Activated CD8-positive, alpha-beta T cell treated with anti-CD3 and anti-CD28 coated beads for 36 hours (primary cell): ENCODE measurements at regions not wholly inside any gene's neighbourhood (a gene's known extent, or its start where the extent isn't known, plus 50 kb on each side); places are given as distances from the start of the nearest gene placed in this dataset.

Source experiments
- ATAC-seq: fragments of 200-7000 bp; cut with Tn5 transposase; one replicate; pipeline ENCODE4 v1.10.0; 2021; ENCODE audit warnings: mild to moderate bottlenecking, moderate library complexity
- CTCF ChIA-PET: fragments of 350-600 bp; sonication (Branson Sonifier 250); formaldehyde crosslinking; loops from one replicate; lab custom pipeline; 2021; ENCODE audit warnings: antibody characterized with exemption; lab: Charles Lee
- POLR2A ChIA-PET: fragments of 350-600 bp; sonication (Branson Sonifier 250); formaldehyde crosslinking; loops from one replicate; lab custom pipeline; 2021; ENCODE audit warnings: antibody characterized with exemption; lab: Charles Lee
- DNase-seq: peaks from one replicate; pipeline ENCODE4 v3.0.0-alpha.2; 2020
- H3K27ac Mint-ChIP-seq: one replicate; pipeline ENCODE4 v1.8.0; 2021; ENCODE audit warnings: mild to moderate bottlenecking, mixed read lengths
- H3K27me3 Mint-ChIP-seq: one replicate; pipeline ENCODE4 v1.8.0; 2021; ENCODE audit warnings: mixed read lengths
- H3K36me3 Mint-ChIP-seq: one replicate; pipeline ENCODE4 v1.8.0; 2021; ENCODE audit warnings: low read depth, mixed read lengths
- H3K4me1 Mint-ChIP-seq: one replicate; pipeline ENCODE4 v1.8.0; 2021; ENCODE audit warnings: low read depth, mixed read lengths
- H3K4me3 Mint-ChIP-seq: one replicate; pipeline ENCODE4 v1.8.0; 2021; ENCODE audit warnings: mild to moderate bottlenecking, moderate library complexity, mixed read lengths
- H3K9me3 Mint-ChIP-seq: one replicate; pipeline ENCODE4 v1.8.0; 2021; ENCODE audit warnings: mixed read lengths
- intact Hi-C: fragments of 100-400 bp; cut with micrococcal nuclease; formaldehyde crosslinking; loops from one replicate; pipeline ENCODE4 v1.10.0; 2022
- TF ChIP-seq, protein P1 (sequence below): fragments of 200-600 bp; IDR thresholded peaks from one replicate; pipeline ENCODE4 v1.8.0; 2022; ENCODE audit warnings: antibody characterized with exemption, mild to moderate bottlenecking

DNA sequence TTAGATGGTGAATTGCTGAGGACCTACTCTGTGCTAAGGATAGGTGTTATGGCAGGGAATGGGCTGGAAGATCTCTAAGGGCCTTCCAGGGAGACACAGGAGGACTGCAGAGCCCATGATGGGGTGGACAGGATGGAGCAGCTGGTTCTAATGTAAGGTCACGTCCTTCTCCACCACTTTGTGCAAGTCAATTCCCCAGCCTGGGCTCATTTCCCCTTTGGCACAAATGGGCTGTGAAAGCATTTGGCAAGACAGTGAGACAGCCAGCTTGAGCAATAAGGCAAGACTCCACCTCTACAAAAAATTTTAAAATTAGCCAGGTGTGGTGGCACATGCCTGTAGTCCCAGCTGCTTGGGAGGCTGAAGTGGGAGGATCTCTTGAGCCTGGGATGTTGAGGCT lies 81.4 kb upstream of the THY1 start:
- ChIA-PET CTCF (no interaction called here), POLR2A (no interaction called here)
- no peak for ATAC-seq
- Mint-ChIP-seq H3K36me3 (no peaks in the 10 kb centered on the region), H3K9me3 (no peaks in the 10 kb centered on the region), H3K27me3 (peaks cover 9% of the 10 kb centered on the region), H3K4me3 (no peak overlapping the region), H3K4me1 (peaks cover 2% of the 10 kb centered on the region), H3K27ac (no peak overlapping the region)
- DNase-seq, result no peak
- TF ChIP-seq, protein P1, sequence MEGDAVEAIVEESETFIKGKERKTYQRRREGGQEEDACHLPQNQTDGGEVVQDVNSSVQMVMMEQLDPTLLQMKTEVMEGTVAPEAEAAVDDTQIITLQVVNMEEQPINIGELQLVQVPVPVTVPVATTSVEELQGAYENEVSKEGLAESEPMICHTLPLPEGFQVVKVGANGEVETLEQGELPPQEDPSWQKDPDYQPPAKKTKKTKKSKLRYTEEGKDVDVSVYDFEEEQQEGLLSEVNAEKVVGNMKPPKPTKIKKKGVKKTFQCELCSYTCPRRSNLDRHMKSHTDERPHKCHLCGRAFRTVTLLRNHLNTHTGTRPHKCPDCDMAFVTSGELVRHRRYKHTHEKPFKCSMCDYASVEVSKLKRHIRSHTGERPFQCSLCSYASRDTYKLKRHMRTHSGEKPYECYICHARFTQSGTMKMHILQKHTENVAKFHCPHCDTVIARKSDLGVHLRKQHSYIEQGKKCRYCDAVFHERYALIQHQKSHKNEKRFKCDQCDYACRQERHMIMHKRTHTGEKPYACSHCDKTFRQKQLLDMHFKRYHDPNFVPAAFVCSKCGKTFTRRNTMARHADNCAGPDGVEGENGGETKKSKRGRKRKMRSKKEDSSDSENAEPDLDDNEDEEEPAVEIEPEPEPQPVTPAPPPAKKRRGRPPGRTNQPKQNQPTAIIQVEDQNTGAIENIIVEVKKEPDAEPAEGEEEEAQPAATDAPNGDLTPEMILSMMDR, result no peak
- intact Hi-C loops, result no loop called here

DNA sequence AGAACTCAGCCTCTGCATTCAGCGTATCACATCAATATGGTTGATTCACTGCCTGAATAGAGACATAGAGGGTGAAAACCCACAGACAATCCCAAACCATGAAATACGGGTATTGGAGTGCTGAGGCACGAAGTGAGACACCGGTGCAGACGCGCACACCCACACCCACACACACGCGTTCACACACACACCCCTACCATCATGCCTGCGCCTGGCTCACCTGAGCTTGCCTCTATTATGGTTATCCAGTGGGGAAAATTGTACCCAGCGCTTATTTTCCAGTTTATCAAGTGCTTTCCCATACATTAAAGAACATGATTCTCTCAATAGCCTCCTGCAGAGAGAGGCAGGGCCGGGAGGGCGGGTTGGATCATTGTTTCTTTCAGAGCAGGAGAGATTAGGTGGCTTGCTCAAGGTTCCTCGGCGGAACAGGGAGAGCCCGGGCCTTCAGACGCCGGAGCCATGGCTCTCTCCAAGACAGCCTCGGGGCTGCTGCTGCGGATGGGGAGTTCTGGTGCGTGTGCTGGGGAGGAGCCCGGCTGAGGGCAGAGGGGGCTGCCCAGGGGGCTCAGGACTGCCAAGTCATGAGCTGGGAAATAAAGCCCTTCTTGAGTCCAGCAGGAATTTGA lies 78.9 kb upstream of the THY1 start:
- no peak for ATAC-seq

DNA sequence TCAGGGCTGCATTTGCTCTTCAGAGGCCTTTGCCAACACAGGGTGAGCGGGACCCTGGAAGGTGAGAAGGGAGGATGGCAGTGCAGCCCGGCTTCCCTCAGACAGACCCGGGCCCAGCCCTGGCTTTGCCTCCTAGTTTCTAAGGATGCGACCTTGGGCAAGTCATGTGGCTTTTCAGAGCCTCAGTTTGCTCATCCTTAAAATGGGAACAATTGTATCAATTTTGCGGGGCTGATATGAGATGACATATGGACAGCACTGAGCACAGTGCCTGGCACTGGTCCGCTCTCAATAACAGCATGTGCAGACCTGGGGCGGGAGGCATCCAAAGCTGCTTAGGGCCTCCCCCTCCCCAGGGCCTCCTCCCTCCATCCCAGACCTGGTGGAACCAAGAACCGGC lies 74.7 kb upstream of the THY1 start:
- DNase-seq (no peak), ATAC-seq (no peak)
- Mint-ChIP-seq H3K27me3 (peaks cover 7% of the 10 kb centered on the region), H3K36me3 (no peaks in the 10 kb centered on the region), H3K4me3 (no peak overlapping the region), H3K27ac (no peak overlapping the region), H3K4me1 (no peaks in the 10 kb centered on the region), H3K9me3 (no peaks in the 10 kb centered on the region)
- intact Hi-C loops, result no loop called here
- TF ChIP-seq, protein P1, result no peak
- ChIA-PET CTCF (no interaction called here), POLR2A (no interaction called here)

More for the DNA sequence above, 78.9 kb upstream of the THY1 start:
- intact Hi-C loops, result no loop called here
- H3K9me3 Mint-ChIP-seq, result no peaks in the 10 kb centered on the region
- peaks cover 11% of the 10 kb centered on the region for H3K27me3 Mint-ChIP-seq
- no peak for DNase-seq
- no peak overlapping the region for H3K27ac Mint-ChIP-seq
- TF ChIP-seq, protein P1, result no peak
- no peak overlapping the region for H3K4me3 Mint-ChIP-seq
- no peaks in the 10 kb centered on the region for H3K4me1 Mint-ChIP-seq
- POLR2A ChIA-PET, result interaction anchor here (0.6 kb wide), 1 partner anchor 174 kb away, joined by 3 read pairs; no protein-coding TSS in a partner anchor
- CTCF ChIA-PET, result no interaction called here
- H3K36me3 Mint-ChIP-seq, result no peaks in the 10 kb centered on the region

DNA sequence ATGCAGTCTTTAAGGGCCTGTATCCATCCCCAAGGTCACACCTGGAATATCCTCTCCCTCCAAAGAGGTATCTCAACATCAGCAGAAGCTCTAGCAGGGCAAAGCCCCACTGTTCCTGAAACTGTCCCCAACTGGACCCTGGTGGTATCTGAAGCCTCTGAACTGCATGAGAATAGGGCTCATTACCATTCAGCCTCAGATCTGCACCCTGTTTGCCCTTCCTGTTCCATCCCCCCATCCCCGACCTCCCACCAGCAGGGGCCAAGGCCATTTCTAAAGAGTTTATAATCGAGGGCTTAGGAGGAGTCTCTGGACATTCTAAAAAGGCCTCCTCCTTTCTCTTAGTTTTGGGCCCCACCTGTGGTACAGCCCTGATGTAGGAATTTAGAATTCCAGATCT lies 74.0 kb upstream of the THY1 start:
- no peak overlapping the region for H3K4me3 Mint-ChIP-seq
- no peaks in the 10 kb centered on the region for H3K4me1 Mint-ChIP-seq
- ATAC-seq (no peak), DNase-seq (no peak)
- H3K36me3 Mint-ChIP-seq, result no peaks in the 10 kb centered on the region
- intact Hi-C loops, result no loop called here
- H3K27me3 Mint-ChIP-seq, result peaks cover 7% of the 10 kb centered on the region
- H3K9me3 Mint-ChIP-seq, result no peaks in the 10 kb centered on the region
- ChIA-PET CTCF (no interaction called here), POLR2A (no interaction called here)
- TF ChIP-seq, protein P1, result no peak
- H3K27ac Mint-ChIP-seq, result no peak overlapping the region

DNA sequence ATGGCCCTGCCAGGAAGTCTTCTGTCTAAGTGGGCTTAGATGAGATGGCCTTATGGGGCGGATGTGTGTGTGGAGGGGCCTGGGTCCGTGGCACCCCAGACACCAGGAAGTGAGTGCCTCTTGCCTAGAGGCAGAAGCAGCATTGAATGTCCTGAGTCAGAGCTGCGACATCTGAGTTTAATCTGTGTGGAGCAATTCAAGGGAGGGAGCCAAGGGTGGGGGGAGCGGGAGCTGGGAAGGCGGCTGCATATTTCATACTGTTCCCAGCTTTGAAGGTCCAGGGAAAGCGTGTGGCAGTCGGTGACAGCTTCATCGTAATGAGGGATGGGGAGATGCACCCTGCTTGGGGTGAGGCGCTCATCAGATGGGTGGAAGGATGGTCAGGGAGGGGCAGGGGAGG lies 73.5 kb upstream of the THY1 start:
- Mint-ChIP-seq H3K9me3 (no peaks in the 10 kb centered on the region), H3K27me3 (peaks cover 4% of the 10 kb centered on the region), H3K36me3 (no peaks in the 10 kb centered on the region), H3K27ac (no peak overlapping the region), H3K4me3 (no peak overlapping the region), H3K4me1 (no peaks in the 10 kb centered on the region)
- POLR2A ChIA-PET, result no interaction called here
- CTCF ChIA-PET, result no interaction called here
- ATAC-seq, result no peak
- intact Hi-C loops, result no loop called here
- no peak for DNase-seq
- TF ChIP-seq, protein P1, result no peak
